Heart left ventricle (tissue), 13 donors: ENCODE measurements at regions not wholly inside any gene's neighbourhood (a gene's known extent, or its start where the extent isn't known, plus 50 kb on each side); places are given as distances from the start of the nearest gene placed in this dataset.

Source experiments
- POLR2A ChIP-seq, 2 donors: fragments of 450-650 bp; IDR thresholded peaks; one replicate each; pipeline ENCODE4 v1.6.1; 2017; ENCODE audit warnings: antibody characterized with exemption in 2 of 2, mild to moderate bottlenecking in 2 of 2, moderate library complexity in 2 of 2
- TF ChIP-seq, protein P1 (sequence below), 12 donors: fragments of 200-600 bp; sonication (generic) in 4 of 12; IDR thresholded peaks; one replicate each; pipeline versions ENCODE4 v1.5.0 to v1.8.0; 2018 to 2022; ENCODE audit warnings: antibody characterized with exemption in 12 of 12, mild to moderate bottlenecking in 5 of 12
- donor health status: ischemic (EF 13 %, LVEDD 7.1; RV severe dilation, severe dysfunction).
- donor health status: DM: no; HTN: yes; CAD: no.
- donor health status: DM: no; HTN: no; CAD: no.
- donor health status: ischemic (EF 25% LVEDD 6.9; RV normal size, moderate dysfunction).
- donor health status: ischemic (EF 25% LVEDD 5.7; RV mildly dilated, moderate dysfunction).
- donor health status: ischemic (EF 35%, LVEDD 5.7; RV mildly dilated, moderate dysfunction).
- donor health status: nonischemic (EF 11% LVEDD 7.7; RV severe dilation, severe dysfunction).
- donor health status: DM: yes; HTN: yes; CAD: no.
- donor health status: PGD.
- donor health status: ischemic (EF 29% LVEDD 5.4; RV normal size, mild dysfunction).
- donor health status: nonischemic (EF 23%, LVEDD 6.1; RV moderate dilation, normal function).

DNA sequence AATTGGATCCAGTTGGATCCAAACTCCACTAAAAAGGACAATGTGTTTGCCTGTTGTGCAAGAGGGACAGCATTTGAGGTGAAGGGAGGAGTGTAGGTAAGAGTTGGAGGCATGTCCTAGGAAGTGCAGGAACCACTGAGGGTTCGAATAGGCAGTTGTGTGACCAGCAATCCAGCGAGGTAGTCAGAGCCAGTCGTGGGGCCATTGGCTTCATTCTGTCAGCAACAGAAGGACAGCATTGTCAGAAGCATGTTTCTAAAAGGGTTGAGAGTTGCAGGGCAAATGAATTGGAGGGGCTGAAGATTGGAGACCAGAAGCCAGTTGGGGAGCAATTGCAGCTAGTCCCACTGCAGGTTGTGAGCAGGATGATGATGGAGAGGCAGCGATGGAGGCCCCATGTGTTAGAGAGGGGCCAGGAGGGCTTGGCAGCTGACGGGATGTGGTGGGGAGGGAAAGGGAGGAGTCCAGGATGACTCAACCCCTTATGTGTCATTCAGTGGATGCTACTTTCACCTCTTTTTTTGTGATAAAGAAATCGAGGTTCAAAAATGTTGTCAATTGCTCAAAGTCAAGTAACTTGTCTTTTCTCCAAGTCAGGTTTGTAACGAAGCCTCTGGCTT is 96.7 kb upstream of the SIX3 start:
- TF ChIP-seq, protein P1, sequence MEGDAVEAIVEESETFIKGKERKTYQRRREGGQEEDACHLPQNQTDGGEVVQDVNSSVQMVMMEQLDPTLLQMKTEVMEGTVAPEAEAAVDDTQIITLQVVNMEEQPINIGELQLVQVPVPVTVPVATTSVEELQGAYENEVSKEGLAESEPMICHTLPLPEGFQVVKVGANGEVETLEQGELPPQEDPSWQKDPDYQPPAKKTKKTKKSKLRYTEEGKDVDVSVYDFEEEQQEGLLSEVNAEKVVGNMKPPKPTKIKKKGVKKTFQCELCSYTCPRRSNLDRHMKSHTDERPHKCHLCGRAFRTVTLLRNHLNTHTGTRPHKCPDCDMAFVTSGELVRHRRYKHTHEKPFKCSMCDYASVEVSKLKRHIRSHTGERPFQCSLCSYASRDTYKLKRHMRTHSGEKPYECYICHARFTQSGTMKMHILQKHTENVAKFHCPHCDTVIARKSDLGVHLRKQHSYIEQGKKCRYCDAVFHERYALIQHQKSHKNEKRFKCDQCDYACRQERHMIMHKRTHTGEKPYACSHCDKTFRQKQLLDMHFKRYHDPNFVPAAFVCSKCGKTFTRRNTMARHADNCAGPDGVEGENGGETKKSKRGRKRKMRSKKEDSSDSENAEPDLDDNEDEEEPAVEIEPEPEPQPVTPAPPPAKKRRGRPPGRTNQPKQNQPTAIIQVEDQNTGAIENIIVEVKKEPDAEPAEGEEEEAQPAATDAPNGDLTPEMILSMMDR (IDR thresholded peaks at IDR 0.05), result no peak
- no peak for TF ChIP-seq POLR2A (IDR thresholded peaks at IDR 0.05)
